B cell (primary cell): ENCODE measurements at regions not wholly inside any gene's neighbourhood (a gene's known extent, or its start where the extent isn't known, plus 50 kb on each side); places are given as distances from the start of the nearest gene placed in this dataset.

Experiments used
- ATAC-seq: fragments of 200-7000 bp; cut with Tn5 transposase; one replicate; pipeline ENCODE4 v1.10.0; 2021; ENCODE audit warnings: low read depth, mild to moderate bottlenecking, moderate number of reproducible peaks, moderate library complexity
- CTCF ChIA-PET: fragments of 350-600 bp; sonication (Branson Sonifier 250); formaldehyde crosslinking; loops from one replicate; lab custom pipeline; 2021; ENCODE audit warnings: antibody characterized with exemption, inconsistent platforms; lab: Charles Lee
- POLR2A ChIA-PET: fragments of 350-600 bp; sonication (Branson Sonifier 250); formaldehyde crosslinking; loops from one replicate; lab custom pipeline; 2021; ENCODE audit warnings: antibody characterized with exemption; lab: Charles Lee
- DNase-seq: peaks from one replicate; pipeline ENCODE4 v3.0.0; 2013
- H2AFZ ChIP-seq: 2 replicates; pipeline ENCODE4 v1.6.1; 2012; ENCODE audit warnings: mild to moderate bottlenecking, low read depth, low read length; ENCODE audit not compliant: insufficient read depth, poor library complexity, severe bottlenecking
- H3K27ac ChIP-seq, 2 donors: 1 replicate in 1 of 2; 2 replicates in 1 of 2; pipeline ENCODE4 v1.5.1; 2012 to 2013; ENCODE audit warnings: low read length in 2 of 2, mild to moderate bottlenecking in 2 of 2, moderate library complexity in 1 of 2
- H3K27me3 ChIP-seq, 4 experiments: fragments of 200-600 bp in 1 of 4; sonication (generic) in 1 of 4; replicated peaks in 1 of 4; 1 replicate in 2 of 4; 2 replicates in 2 of 4; pipeline versions ENCODE4 v1.6.1 to v1.7.0; 2013 to 2016; ENCODE audit warnings: low read length in 3 of 4, mild to moderate bottlenecking in 2 of 4, mixed read lengths in 1 of 4, moderate library complexity in 1 of 4; ENCODE audit not compliant: insufficient read depth in 4 of 4, control insufficient read depth in 3 of 4; ENCODE audit errors: control extremely low read depth in 1 of 4
- H3K36me3 ChIP-seq, 2 experiments: replicated peaks in 1 of 2; 1 replicate in 1 of 2; 2 replicates in 1 of 2; pipeline versions ENCODE4 v1.6.1 to v1.7.1; 2013; ENCODE audit warnings: low read length in 1 of 2; ENCODE audit not compliant: insufficient read depth in 2 of 2, control insufficient read depth in 1 of 2; ENCODE audit errors: control extremely low read depth in 1 of 2, extremely low read depth in 1 of 2
- H3K4me1 ChIP-seq, 2 donors: fragments of 200-600 bp in 1 of 2; sonication (generic) in 1 of 2; 1 replicate in 1 of 2; 2 replicates in 1 of 2; pipeline versions ENCODE4 v1.5.1 to v1.6.1; 2013 to 2017; ENCODE audit warnings: low read length in 2 of 2; ENCODE audit not compliant: control insufficient read depth in 2 of 2, insufficient read depth in 2 of 2
- H3K4me2 ChIP-seq: replicated peaks from 2 replicates; pipeline ENCODE3; 2012; ENCODE audit warnings: mild to moderate bottlenecking, low read depth, low read length; ENCODE audit not compliant: poor library complexity, severe bottlenecking
- H3K4me3 ChIP-seq, 5 experiments: fragments of 200-600 bp in 1 of 5; sonication (generic) in 1 of 5; 1 replicate in 3 of 5; 2 replicates in 2 of 5; pipeline versions ENCODE4 v1.5.1 to v1.7.0; 2011 to 2016; ENCODE audit warnings: low read length in 4 of 5, mild to moderate bottlenecking in 4 of 5, low read depth in 2 of 5, control low read depth in 1 of 5, moderate library complexity in 1 of 5; ENCODE audit not compliant: insufficient read depth in 1 of 5; ENCODE audit errors: control extremely low read depth in 1 of 5, extremely low read depth in 1 of 5
- H3K79me2 ChIP-seq: fragments of 200-600 bp; sonication (generic); one replicate; pipeline ENCODE4 v1.6.0; 2016; ENCODE audit warnings: low read length; ENCODE audit not compliant: control insufficient read depth, insufficient read depth
- H3K9ac ChIP-seq: fragments of 200-600 bp; sonication (generic); 2 replicates; pipeline ENCODE4 v1.6.1; 2017; ENCODE audit warnings: mild to moderate bottlenecking, low read length, moderate library complexity
- H3K9me3 ChIP-seq, 3 donors: one replicate each; pipeline versions ENCODE4 v1.6.1 to v1.7.1; 2013; ENCODE audit warnings: low read length in 2 of 3; ENCODE audit not compliant: control insufficient read depth in 2 of 3, insufficient read depth in 1 of 3; ENCODE audit errors: control extremely low read depth in 1 of 3
- H4K20me1 ChIP-seq: 2 replicates; pipeline ENCODE4 v1.6.0; 2012; ENCODE audit warnings: mild to moderate bottlenecking, low read length; ENCODE audit not compliant: insufficient read depth, control insufficient read depth, poor library complexity, severe bottlenecking
- H3K27ac Mint-ChIP-seq: one replicate; pipeline ENCODE4 v1.8.0; 2021; ENCODE audit warnings: mixed read lengths
- H3K27me3 Mint-ChIP-seq: one replicate; pipeline ENCODE4 v1.8.0; 2021; ENCODE audit warnings: mixed read lengths
- H3K4me1 Mint-ChIP-seq: one replicate; pipeline ENCODE4 v1.8.0; 2021; ENCODE audit warnings: mixed read lengths
- H3K4me3 Mint-ChIP-seq: one replicate; pipeline ENCODE4 v1.8.0; 2021; ENCODE audit warnings: mixed read lengths
- H3K9me3 Mint-ChIP-seq: one replicate; pipeline ENCODE4 v1.8.0; 2022; ENCODE audit warnings: mixed read lengths; ENCODE audit not compliant: insufficient read depth
- EZH2 ChIP-seq: IDR thresholded peaks from 2 replicates; pipeline ENCODE4 v1.6.1; 2012; ENCODE audit warnings: borderline replicate concordance, low read depth, mild to moderate bottlenecking, moderate library complexity, low read length; ENCODE audit not compliant: insufficient read depth, poor library complexity, severe bottlenecking
- intact Hi-C: fragments of 100-400 bp; cut with micrococcal nuclease; formaldehyde crosslinking; loops from one replicate; pipeline ENCODE4 v1.10.0; 2022
- TF ChIP-seq, protein P1 (sequence below): fragments of 200-600 bp; IDR thresholded peaks from one replicate; pipeline ENCODE4 v1.8.0; 2022; ENCODE audit warnings: antibody characterized with exemption, mild to moderate bottlenecking

DNA sequence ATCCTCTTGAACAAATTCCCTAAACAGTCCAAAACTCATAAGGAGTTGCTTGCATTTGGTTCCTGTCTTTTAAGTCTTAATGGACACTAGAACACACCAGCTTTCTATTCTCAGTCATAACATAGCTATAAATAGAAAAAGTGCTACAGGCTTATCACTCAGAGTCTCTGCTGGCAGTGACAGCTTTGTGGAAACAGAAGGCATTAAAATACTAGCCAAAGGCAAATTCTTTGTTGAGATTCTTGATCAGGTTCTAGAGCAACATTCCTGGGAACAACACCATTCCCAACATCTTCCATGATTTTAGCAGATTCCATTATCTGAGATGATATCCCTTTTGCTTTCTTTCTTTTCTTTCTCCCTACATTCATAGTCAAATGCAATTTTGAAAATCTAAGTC, 207.7 kb upstream of the PLEKHG7 start:
- Histone ChIP-seq H4K20me1 (no peaks in the 10 kb centered on the region), H2AFZ (no peak overlapping the region), H3K27ac (no peak overlapping the region), H3K4me3 (no peak overlapping the region), H3K4me1 (peaks cover 62 to 66% of the 10 kb centered on the region in 2 donors), H3K79me2 (peaks cover 47% of the 10 kb centered on the region), H3K36me3 (no peaks in the 10 kb centered on the region), H3K4me2 (no peak overlapping the region), H3K9ac (no peak overlapping the region), H3K27me3 (no peaks in the 10 kb centered on the region), H3K9me3 (peaks cover 0 to 12% (median 7%) of the 10 kb centered on the region in 3 donors)
- H3K27ac Mint-ChIP-seq, result peak overlapping the region; percentile 42
- peak overlapping the region; percentile 4 for H3K4me3 Mint-ChIP-seq
- ATAC-seq, result no peak
- intact Hi-C loops, result no loop called here
- TF ChIP-seq EZH2, result no peak
- TF ChIP-seq, protein P1, sequence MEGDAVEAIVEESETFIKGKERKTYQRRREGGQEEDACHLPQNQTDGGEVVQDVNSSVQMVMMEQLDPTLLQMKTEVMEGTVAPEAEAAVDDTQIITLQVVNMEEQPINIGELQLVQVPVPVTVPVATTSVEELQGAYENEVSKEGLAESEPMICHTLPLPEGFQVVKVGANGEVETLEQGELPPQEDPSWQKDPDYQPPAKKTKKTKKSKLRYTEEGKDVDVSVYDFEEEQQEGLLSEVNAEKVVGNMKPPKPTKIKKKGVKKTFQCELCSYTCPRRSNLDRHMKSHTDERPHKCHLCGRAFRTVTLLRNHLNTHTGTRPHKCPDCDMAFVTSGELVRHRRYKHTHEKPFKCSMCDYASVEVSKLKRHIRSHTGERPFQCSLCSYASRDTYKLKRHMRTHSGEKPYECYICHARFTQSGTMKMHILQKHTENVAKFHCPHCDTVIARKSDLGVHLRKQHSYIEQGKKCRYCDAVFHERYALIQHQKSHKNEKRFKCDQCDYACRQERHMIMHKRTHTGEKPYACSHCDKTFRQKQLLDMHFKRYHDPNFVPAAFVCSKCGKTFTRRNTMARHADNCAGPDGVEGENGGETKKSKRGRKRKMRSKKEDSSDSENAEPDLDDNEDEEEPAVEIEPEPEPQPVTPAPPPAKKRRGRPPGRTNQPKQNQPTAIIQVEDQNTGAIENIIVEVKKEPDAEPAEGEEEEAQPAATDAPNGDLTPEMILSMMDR, result no peak
- H3K27me3 Mint-ChIP-seq, result no peaks in the 10 kb centered on the region
- H3K9me3 Mint-ChIP-seq, result peaks cover 10% of the 10 kb centered on the region
- CTCF ChIA-PET, result interaction anchor here (1.1 to 4.4 kb wide), 4 partner anchors 8 to 53 kb away, joined by 3 to 49 read pairs (median 6); no protein-coding TSS in a partner anchor
- POLR2A ChIA-PET, result interaction anchor here (2.0 kb wide), 1 partner anchor 10 kb away, joined by 6 read pairs; no protein-coding TSS in a partner anchor
- DNase-seq, result no peak
- peaks cover 58% of the 10 kb centered on the region for H3K4me1 Mint-ChIP-seq

DNA sequence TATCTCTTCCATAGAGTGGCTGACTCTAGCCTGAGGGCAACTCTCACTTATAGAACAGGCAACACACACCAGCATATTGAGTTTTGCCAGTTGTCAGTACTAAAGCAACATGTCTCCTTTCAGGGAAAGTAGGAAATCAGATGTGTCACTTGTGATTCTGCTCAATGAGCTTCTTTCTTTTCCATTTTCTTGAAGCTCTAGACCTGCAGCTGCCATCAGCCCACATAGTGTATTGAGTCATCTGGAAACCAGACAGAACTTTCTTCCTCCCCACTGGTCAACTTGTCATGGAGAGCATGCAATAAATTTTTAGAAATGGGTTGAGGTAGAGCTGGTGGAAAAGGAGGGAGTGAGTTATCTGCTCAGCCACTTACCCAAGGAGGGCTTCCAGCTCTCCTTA, 209.0 kb upstream of the PLEKHG7 start:
- peaks cover 0 to 2% of the 10 kb centered on the region in 2 experiments for H3K36me3 ChIP-seq
- H3K27ac Mint-ChIP-seq, result peak overlapping the region; percentile 81
- H3K9ac ChIP-seq, result no peak overlapping the region
- peaks cover 71% of the 10 kb centered on the region for H3K4me1 Mint-ChIP-seq
- H3K27me3 ChIP-seq, result no peaks in the 10 kb centered on the region
- H3K9me3 Mint-ChIP-seq, result peaks cover 10% of the 10 kb centered on the region
- CTCF ChIA-PET, result interaction anchor here (1.0 to 4.4 kb wide), 3 partner anchors 10 to 76 kb away, joined by 3 to 49 read pairs (median 8); no protein-coding TSS in a partner anchor
- no peak for ATAC-seq
- H3K27ac ChIP-seq, result peak overlapping the region in 1 of 2 donors; percentile 53
- H3K4me1 ChIP-seq, result peaks cover 72 to 73% of the 10 kb centered on the region in 2 donors
- no peak overlapping the region for H3K4me3 Mint-ChIP-seq
- TF ChIP-seq EZH2, result no peak
- TF ChIP-seq, protein P1, result no peak
- H3K79me2 ChIP-seq, result peaks cover 46% of the 10 kb centered on the region
- DNase-seq, result no peak
- H3K4me2 ChIP-seq, result no peak overlapping the region
- POLR2A ChIA-PET, result interaction anchor here (2.0 kb wide), 1 partner anchor 11 kb away, joined by 6 read pairs; no protein-coding TSS in a partner anchor
- H2AFZ ChIP-seq, result no peak overlapping the region
- H3K27me3 Mint-ChIP-seq, result no peaks in the 10 kb centered on the region
- no peak overlapping the region for H3K4me3 ChIP-seq
- intact Hi-C loops, result no loop called here
- no peaks in the 10 kb centered on the region for H4K20me1 ChIP-seq
- H3K9me3 ChIP-seq, result peaks cover 2 to 14% (median 7%) of the 10 kb centered on the region in 3 donors
